Motor neuron (in vitro differentiated cells): ENCODE measurements at regions not wholly inside any gene's neighbourhood (a gene's known extent, or its start where the extent isn't known, plus 50 kb on each side); places are given as distances from the start of the nearest gene placed in this dataset.
"Not testable (repeated sequence)": the region's sequence is repeated elsewhere in the genome, so short reads cannot be mapped to it uniquely, and the experiment has no call there.

Experiments
- ATAC-seq, 8 experiments: fragments of 200-7000 bp; cut with Tn5 transposase; replicated peaks in 6 of 8; 2 replicates each; pipeline ENCODE4 v1.8.0; 2021; ENCODE audit warnings: mild to moderate bottlenecking in 8 of 8, moderate library complexity in 8 of 8
- H3K27ac ChIP-seq, 2 donors: fragments of 250-450 bp; sonication (Bioruptor Pico); 2 replicates each; pipeline ENCODE4 v1.9.0; 2021; ENCODE audit warnings: antibody characterized with exemption in 2 of 2, mild to moderate bottlenecking in 2 of 2, moderate library complexity in 1 of 2
- H3K4me1 ChIP-seq, 2 donors: fragments of 250-450 bp; sonication (Bioruptor Pico); replicated peaks in 1 of 2; 2 replicates each; pipeline ENCODE4 v1.6.1; 2021; ENCODE audit warnings: antibody characterized with exemption in 2 of 2, mild to moderate bottlenecking in 2 of 2, moderate library complexity in 1 of 2
- H3K4me3 ChIP-seq, 5 donors: fragments of 250-450 bp; sonication (Bioruptor Pico); 2 replicates each; pipeline ENCODE4 v1.9.0; 2021; ENCODE audit warnings: antibody characterized with exemption in 5 of 5, mild to moderate bottlenecking in 5 of 5, moderate library complexity in 4 of 5
- WGBS, 10 experiments: fragments of 450-650 bp; shearing (Covaris generic); methylation state at CpG; one replicate each; pipeline ENCODE4 v1.0.0; 2022; 5-methylcytosine and 5-hydroxymethylcytosine counted together
- in situ Hi-C, 9 experiments: fragments of 400-800 bp; cut with MboI; loops; one replicate each; pipeline ENCODE4 v1.15.0; 2021; ENCODE audit warnings: low sequenced_read_pairs in 9 of 9, low pct_unique_long_range_greater_than_20kb in 2 of 9; ENCODE audit not compliant: unreplicated experiment in 9 of 9

DNA sequence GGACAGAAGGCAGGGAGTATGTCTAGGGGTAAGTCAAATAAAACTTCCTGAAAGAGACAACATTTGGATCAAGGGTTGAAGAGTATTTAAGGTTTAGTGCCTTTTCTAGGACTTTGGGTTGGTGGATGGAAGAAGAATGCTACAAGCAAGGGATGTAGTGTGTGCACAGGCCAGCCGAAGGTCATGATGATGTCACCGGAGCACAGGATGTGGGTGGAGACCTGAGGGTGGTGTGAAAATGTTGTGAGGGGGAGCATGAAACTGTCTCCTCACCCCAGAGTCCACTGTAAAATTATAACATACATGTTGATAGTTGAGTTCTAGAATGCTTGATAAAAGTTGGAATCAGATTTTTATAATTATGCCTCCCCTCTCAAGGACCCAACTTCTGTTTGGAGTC lies 553.3 kb upstream of the SGCD start:
- H3K4me1 ChIP-seq: no peaks in the 10 kb centered on the region
- no peak overlapping the region for H3K4me3 ChIP-seq
- WGBS, 10 experiments: 20 to 100% (median 100%) methylated on average over 1 to 2 of the region's 2 CpGs; no CpG with 5 or more reads in 5 of the 10 experiments
- H3K27ac ChIP-seq: no peak overlapping the region
- no peak for ATAC-seq
- in situ Hi-C loops: no loop called here

DNA sequence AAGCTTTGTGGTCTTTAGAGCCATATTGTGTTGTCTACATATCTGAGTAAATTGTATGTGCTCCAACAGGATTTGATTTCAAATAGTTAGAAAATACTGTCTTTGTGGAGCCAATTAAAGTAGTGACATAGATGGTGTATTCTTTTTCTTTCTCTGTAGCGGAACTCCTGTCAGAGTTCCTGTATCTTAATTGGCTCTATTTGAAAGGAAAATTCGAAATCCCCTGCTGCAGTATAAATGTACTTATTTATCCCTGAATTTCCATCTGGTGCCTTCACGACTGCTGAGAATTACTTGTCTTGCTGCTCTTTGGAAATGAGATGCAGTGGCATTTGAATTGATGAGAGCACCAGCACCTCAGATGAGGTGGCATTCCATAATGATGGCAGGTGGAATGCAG lies 546.7 kb upstream of the SGCD start:
- ATAC-seq: no peak
- WGBS, 10 experiments: 0 to 87% (median 60%) methylated on average over 1 to 3 of the region's 3 CpGs; no CpG with 5 or more reads in 1 of the 10 experiments
- Histone ChIP-seq H3K4me3 (no peak overlapping the region), H3K27ac (no peak overlapping the region), H3K4me1 (no peaks in the 10 kb centered on the region)
- in situ Hi-C loops: no loop called here

DNA sequence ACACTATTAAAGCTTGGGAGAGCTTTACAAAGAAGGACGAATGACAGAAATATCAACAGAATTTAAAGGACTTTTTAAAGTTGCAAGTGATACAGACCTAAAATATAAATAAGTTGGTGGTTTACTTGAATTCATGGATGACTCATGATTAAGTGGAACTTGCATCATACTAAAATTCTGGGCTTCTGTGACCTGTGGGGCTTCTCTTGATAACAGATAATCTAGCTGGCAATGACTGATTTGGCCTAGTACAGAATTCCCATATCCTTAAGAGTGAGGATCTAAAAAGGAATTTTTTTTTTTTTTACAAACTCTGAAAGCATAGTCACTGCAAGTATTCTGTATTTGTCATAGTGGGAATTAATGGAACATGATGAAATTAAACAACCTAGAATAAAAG lies 543.7 kb upstream of the SGCD start:
- ATAC-seq: no peak
- Histone ChIP-seq H3K27ac (no peak overlapping the region), H3K4me3 (no peak overlapping the region), H3K4me1 (no peaks in the 10 kb centered on the region)
- WGBS, 10 experiments: 30 to 90% (median 60%) methylated on average over 1 of the region's 1 CpG; no CpG with 5 or more reads in 2 of the 10 experiments
- in situ Hi-C loops: no loop called here

DNA sequence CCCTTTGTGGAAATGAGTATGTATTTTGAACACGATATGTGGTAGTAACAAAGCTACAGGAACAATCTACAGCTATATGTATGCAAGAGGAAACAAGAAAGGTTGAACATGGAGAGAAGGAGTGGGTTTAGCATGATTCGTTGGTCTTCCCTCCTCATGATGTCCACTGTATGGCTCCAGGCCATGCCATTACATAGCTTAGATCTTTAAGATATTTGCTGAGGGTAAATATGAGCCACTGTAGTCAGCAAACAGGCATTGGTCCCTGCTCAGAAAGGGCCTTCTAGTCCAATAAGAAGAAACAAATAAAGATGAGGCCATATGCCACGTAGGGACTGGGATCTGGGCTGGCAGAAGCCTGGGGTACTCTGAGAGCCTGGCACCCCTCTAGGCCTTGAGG lies 543.2 kb upstream of the SGCD start:
- 30 to 80% (median 74%) methylated on average over 2 to 3 of the region's 3 CpGs; no CpG with 5 or more reads in 3 of the 10 experiments for WGBS, 10 experiments
- no peak overlapping the region for H3K27ac ChIP-seq
- in situ Hi-C loops: no loop called here
- no peak for ATAC-seq
- no peaks in the 10 kb centered on the region for H3K4me1 ChIP-seq
- H3K4me3 ChIP-seq: no peak overlapping the region

DNA sequence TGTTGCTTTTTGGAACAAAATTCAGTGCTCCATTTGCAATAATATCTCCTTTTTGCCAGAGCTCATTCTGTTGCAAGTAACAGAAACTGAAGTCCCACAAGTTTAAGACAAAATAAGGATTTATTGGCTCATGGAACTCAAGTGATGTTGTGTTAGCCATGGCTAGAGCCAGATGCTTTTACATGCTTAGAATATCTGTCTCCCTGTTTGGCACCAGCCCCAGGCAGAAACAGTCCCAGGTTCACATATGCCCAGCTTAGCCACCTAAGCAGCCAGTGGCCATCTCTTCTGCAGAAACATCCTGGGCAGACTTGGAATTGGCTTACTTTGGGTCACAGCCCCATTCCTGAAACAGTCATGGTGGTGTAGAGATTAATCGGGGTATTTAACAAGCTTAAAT lies 540.9 kb upstream of the SGCD start:
- Histone ChIP-seq H3K4me1 (no peaks in the 10 kb centered on the region), H3K4me3 (no peak overlapping the region), H3K27ac (no peak overlapping the region)
- WGBS, 10 experiments: 0 to 100% (median 85%) methylated on average over 1 of the region's 1 CpG; no CpG with 5 or more reads in 3 of the 10 experiments
- ATAC-seq: no peak
- in situ Hi-C loops: no loop called here

DNA sequence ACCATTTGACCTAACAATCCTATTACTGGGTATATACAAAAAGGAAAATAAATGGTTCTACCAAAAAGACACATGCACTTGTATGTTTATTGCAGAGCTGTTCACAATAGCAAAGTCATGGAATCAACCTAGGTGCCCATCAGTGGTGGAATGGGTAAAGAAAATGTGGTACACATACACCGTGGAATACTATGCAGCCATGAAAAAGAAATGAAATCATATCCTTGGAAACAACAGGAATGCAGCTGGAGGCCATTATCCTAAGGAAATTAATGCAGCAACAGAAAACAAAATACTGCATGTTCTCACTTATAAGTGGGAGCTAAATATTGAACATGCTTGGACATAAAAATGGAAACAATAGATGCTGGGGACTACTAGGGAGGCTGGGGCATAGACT lies 534.1 kb upstream of the SGCD start:
- H3K27ac ChIP-seq: no peak overlapping the region
- in situ Hi-C loops: no loop called here
- no peak for ATAC-seq
- no peak overlapping the region for H3K4me3 ChIP-seq
- no peaks in the 10 kb centered on the region for H3K4me1 ChIP-seq
- WGBS, 10 experiments: 0 to 100% (median 47%) methylated on average over 1 of the region's 1 CpG; no CpG with 5 or more reads in 2 of the 10 experiments

DNA sequence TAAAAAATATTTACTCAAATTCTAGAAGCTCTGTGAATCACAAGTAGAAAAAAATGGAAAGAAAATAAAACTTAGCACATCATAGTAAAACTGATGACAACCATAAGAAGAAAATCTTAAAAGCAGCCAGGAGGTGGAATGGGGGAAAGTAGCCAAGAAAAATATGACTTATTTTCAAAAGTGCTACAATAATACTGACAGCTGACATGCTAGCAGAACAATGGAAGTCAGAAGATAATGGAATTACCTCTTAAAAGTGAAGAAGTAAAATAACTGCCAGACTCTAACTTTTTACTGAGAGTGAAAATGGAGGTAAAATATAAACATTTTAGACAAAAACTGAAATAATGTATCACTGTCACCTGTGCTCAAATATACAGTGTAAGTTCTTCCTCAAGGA lies 532.2 kb upstream of the SGCD start:
- no peak overlapping the region for H3K27ac ChIP-seq
- in situ Hi-C loops: no loop called here
- H3K4me3 ChIP-seq: no peak overlapping the region
- no peak for ATAC-seq
- H3K4me1 ChIP-seq: no peaks in the 10 kb centered on the region

DNA sequence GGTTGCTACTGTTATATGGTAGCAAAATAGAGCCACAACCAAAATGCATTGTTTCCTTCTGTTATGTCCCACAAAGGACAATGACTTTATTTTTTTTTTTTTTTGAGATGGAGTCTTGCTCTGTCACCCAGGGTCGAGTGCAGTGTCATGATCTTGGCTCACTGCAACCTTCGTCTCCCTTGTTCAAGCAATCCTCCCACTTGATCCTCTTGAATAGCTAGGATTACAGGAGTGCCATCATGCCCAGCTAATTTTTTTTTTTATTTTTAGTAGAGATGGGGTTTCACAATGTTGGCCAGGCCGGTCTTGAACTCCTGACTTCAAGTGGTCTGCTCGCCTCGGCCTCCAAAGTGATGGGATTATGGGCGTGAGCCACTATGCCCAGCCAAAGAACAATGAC lies 527.7 kb upstream of the SGCD start:
- no peaks in the 10 kb centered on the region for H3K4me1 ChIP-seq
- H3K27ac ChIP-seq: no peak overlapping the region
- 39 to 98% (median 80%) methylated on average over 2 to 6 of the region's 6 CpGs; no CpG with 5 or more reads in 1 of the 10 experiments for WGBS, 10 experiments
- ATAC-seq: no peak
- in situ Hi-C loops: no loop called here
- no peak overlapping the region for H3K4me3 ChIP-seq

DNA sequence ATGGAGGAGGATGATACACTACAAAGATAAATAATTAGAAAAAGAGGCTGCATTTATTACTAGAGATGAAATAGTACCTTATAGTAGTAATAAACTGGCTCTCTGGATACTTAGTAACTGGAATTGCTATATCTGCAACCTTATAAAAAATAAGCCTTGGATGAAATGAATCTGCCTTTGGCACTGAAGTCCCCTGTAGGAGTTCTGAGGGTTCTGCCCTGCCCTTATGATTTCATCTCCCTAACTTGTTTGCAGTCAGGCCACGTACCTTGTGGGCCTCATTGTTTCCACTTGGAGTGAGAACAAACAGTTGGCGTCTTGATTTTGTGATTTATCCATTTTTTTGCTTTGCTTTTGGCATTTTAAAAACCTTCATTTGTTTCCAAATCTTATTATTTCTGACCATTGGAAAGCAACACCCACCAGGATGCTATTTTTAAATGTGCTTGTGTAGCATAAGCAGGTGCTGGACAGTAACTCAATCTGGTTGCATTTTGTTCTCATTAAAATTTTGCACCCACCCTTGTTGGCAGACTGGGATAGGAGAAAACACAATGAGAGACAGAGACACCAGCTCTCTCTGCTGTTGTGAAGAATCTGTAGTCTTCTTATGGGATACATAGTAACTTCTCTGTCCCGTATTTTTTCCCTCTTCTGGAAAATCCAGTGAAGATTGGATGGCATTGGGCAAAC lies 518.9 kb upstream of the SGCD start:
- in situ Hi-C loops: no loop called here
- no peak for ATAC-seq
- 7 to 78% (median 64%) methylated on average over 2 to 3 of the region's 3 CpGs; no CpG with 5 or more reads in 1 of the 10 experiments for WGBS, 10 experiments
- H3K4me3 ChIP-seq: no peak overlapping the region
- H3K4me1 ChIP-seq: no peaks in the 10 kb centered on the region
- H3K27ac ChIP-seq: no peak overlapping the region

DNA sequence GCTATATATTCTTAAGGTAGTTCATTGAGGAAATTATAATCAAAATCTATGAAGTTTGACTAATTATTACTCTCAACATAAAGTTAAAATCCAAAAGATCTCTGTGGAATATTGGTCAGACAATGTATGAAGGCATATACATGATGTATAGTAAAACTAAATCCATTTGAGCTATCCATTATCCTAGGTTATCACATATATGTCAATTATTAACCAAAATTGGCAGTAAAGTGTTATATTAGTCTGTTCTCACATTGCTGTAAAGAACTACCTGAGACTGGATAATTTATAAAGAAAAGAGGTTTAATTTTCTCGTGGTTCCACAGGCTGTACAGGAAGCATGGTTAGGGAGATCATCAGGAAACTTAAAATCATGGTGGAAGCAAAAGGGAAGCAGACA lies 511.7 kb upstream of the SGCD start:
- Histone ChIP-seq H3K4me3 (no peak overlapping the region), H3K27ac (no peak overlapping the region), H3K4me1 (no peaks in the 10 kb centered on the region)
- in situ Hi-C loops: no loop called here
- no peak for ATAC-seq
- 0 to 86% (median 14%) methylated on average over 1 of the region's 1 CpG; no CpG with 5 or more reads in 3 of the 10 experiments for WGBS, 10 experiments

DNA sequence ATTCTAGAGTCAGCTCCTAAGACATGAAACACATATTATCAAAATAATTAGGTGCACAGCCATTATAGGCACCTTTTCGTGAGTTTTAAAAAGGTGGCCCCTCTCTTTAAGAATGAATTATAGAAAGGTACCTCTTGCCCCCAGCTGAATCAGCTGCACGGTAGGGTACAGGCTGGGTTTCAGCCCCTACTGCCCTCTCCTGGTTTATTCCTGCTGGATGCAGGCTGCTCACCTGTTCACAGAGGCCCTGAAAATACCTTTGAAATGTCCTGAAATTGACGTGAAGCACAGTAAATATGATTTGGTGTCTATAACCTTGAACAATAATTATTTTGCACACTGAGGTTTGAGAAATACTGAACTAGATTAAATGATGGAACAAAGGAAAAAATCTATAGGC lies 504.8 kb upstream of the SGCD start:
- Histone ChIP-seq H3K27ac (no peak overlapping the region), H3K4me3 (no peak overlapping the region), H3K4me1 (no peaks in the 10 kb centered on the region)
- in situ Hi-C loops: no loop called here
- 0 to 94% (median 63%) methylated on average over 1 to 2 of the region's 3 CpGs for WGBS, 10 experiments
- no peak for ATAC-seq

DNA sequence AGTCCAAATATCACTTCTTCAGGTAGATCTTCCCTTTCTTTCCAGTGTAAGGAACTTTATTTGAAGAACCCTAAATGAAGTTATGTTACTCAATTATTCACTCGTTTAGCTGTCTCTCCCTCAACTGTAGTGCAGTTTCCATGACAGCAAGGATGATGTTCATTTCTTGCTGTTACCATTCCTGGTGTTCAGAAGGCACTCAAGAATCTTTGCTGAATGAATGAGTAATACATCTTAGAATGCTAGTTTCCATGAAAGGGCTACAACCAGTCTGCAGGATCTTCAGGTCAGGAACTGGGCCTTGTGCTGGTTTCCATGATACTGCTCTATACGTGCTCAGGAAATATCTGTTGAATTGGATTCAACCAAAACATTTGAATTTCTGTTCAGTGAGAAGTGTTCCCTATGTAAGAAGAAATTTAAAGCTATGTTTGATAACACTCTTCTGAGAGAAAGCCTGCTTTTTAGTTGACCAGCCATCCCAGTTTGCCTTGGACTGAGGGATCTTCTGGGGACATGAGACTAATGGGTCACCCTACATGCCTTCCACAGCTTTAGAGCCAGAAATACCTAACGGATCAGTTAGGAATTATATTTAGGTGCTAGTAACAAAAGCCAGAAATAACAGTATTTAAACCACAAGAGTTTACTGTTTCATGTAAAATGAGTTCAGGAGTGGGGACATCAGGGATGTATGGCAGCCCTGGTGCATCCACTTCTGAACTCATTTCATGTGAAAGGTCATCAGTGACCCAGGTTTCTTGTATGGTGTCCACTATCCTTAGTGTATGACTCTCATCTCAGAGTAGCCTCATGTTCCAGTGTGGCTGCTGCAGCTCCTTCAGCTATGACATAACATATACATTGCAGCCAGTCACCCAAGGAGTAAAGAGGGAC lies 500.1 kb upstream of the SGCD start:
- in situ Hi-C loops: no loop called here
- ATAC-seq: no peak

DNA sequence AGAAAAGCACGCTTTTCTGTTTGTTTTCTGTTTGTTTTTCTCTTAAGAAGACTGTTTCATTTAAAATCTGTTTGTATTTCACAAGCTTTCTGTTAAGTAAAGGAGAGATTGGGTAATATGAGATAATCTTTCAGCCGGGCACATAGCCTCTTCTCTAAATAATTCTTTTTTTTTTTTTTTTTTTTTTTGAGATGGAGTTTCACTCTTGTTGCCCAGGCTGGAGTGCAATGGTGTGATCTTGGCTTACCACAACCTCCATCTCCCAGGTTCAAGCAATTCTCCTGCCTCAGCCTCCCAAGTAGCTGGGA lies 499.5 kb upstream of the SGCD start:
- WGBS, 10 experiments: 20 to 94% (median 78%) methylated on average over 1 to 2 of the region's 2 CpGs; no CpG with 5 or more reads in 1 of the 10 experiments
- H3K4me3 ChIP-seq, ATAC-seq, H3K4me1 ChIP-seq, in situ Hi-C loops, H3K27ac ChIP-seq: not testable (repeated sequence)

More for the DNA sequence above, 500.1 kb upstream of the SGCD start:
- Histone ChIP-seq H3K4me1 (no peaks in the 10 kb centered on the region), H3K27ac (no peak overlapping the region), H3K4me3 (no peak overlapping the region)
- 9 to 100% (median 86%) methylated on average over 1 to 3 of the region's 3 CpGs; no CpG with 5 or more reads in 1 of the 10 experiments for WGBS, 10 experiments
